ENCODE measurements at regions not wholly inside any gene's neighbourhood (a gene's known extent, or its start where the extent isn't known, plus 50 kb on each side); places are given as distances from the start of the nearest gene placed in this dataset.
"Not testable (repeated sequence)": the region's sequence is repeated elsewhere in the genome, so short reads cannot be mapped to it uniquely, and the experiment has no call there.

DNA sequence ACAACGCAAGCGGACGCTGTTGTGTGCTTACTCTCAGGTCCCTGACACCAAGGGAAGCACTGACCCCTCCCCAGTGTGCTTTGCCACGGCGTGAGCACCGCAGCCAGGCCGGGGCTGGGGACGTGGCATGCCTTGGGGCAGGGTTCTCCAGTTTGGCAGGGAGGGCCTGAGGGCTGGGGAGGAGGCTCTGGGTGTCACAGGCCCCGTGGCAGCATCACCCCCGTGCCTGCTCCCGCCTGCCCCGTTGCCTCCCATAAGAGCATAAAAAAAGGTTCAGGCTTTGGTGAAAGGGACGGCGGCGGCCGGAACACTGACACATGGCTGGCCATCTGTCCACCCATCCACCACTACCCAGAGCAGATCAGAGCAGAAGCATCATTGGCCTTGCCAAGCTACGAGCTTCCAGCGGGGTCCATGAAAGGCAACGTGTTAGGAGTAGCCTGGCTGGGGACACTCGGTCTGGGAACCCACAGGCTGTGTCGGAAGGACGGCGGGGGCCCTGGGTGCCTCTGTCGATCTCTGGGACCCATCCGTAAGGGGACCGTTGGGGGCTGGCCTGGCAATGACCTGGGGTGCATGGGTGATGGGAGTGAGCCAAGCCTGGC, 183.0 kb downstream of the IGLL1 start:
- DNase-seq (ENCODE audit: low read depth in 3 of 3, low spot score in 1 of 3) = no peak

DNA sequence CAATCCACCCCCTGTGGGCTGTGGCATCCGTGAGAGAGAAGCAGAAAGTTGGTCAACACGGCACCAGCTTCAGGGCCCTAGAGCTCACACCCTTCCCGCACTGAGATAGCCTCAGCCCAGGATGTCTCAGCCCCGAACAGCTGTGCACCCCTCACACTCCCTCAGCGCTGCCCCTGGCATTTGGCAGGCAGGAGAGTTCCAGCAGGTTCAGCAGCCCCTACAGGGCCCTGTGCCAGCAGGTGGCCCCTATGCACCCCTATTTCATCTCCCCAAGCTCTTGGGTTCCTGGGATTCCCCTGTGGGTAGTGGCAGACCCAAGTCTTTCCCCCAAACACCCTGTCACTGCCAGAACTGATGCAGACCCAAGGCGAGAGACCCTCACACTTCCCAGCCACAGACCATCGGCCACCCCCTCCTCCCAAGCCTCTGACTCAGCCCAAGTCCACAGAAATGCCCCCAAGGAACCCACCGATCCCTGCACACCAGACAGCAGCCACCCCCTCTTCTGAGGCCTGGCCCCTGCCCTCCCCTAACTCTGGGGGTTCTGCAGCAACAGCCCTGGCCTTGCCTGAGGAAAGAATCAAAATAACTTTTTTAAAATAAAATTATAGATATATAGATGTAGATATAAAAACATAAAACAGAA, 183.6 kb downstream of the IGLL1 start:
- DNase-seq (ENCODE audit: low read depth in 3 of 3, low spot score in 1 of 3) = no peak

DNA sequence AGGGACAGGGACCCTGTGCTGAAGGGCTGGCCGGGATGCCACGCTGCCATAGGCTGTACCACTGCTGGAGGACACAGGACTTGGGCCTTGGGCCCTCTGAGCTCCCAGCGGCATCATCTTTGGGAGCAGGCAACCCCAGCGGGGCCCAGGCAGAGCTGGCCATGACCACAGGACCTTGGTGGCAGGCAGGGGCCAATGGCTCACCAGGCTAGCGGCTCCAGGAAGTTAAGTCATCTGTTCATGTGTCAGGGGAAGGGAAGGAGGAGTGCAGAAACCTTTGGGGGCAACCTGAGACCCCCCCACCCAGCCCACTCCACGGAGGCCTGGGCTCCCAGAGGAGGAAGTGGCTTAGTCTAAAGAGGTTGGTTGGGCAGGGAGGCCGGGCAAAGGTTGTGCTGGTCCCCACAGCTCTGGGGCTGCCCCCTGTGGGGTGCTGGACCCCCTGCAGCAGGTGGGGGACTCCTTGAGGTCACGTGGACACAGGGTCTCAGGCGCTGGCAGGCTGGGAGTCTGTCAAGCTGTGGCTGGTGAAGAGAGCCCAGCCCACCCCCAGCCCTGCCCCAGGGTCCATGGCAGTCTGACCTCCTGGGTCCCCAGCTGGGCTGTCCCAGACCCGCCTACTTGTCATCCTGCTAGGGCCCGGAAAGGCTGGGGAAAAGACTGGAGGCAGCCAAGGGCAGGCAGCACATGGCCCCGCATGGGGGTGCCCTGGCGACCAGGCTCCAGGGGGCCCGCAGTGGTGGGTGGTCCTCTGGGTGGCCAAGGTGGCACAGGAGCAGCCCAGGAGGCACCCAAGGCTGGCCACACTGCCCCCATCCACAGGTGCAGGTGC, 184.3 kb downstream of the IGLL1 start:
- no peak for DNase-seq (ENCODE audit: low read depth in 3 of 3, low spot score in 1 of 3)

DNA sequence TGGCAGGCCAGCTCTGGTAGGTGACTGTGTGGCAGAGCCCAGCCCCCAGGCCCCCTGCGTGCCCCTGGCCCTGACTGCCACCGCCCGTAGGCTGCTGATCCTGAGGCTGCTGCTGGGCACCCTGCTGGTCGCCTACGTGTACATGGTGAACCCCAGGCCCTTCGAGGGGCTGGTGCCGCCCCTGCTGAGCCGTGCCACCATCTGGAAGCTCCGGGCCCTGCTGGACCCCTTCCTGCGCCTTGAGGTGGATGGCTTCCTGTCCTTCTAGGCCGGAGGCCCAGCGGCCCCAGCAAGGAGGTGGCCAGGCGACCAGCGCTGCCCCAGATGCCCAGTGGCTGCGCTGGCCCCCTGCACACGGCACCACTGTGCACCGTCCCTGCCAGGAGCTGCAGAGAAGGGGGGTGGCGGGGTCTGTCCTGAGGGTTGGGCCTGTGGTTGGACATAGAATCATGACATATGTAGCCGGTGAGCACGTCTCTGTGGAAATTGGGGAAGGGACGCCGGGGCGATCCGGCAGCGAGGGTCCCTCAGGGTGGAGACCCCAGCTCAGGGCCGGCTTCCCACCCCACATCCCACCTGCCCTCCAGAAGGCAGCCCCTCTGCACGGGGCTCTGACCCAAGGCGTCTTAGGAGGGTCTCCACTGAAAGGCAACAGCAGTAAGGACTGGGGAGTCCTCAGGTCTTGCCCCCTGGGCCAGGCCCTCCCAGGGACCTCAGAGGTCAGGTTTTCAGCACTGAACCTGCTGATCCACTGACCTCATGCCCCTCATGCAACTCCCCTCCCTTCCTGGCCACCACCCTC, 185.4 kb downstream of the IGLL1 start:
- no peak for DNase-seq (ENCODE audit: low read depth in 3 of 3, low spot score in 1 of 3)

DNA sequence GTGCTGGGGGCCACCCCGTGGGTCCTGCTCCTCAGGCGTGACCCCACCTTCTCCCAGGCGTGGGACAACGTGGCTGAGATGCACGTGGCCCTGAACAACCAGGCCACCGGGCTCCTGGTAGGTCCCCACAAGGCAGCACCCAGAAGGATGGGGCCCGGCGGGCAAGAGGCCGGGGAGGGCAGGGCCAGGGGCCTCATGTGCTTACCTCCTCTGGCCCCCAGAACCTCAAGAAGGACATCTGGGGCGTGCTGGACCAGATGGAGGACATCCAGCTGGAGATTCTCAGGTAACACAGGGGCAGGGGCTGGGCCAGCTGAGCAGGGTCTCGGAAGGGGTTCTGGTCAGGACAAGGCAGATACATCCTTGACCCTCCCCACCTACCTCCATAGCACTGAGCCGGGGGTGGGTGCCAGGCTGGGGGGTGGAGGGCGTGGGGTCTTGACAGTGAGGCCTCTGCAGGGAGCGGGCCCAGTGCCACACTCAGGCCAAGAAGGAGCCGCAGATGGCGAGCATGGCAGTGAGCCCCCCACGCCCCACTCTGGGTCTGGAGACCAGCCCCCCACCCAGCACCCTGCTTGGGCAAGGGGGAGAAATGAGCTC, 186.3 kb downstream of the IGLL1 start:
- DNase-seq (ENCODE audit: low read depth in 3 of 3, low spot score in 1 of 3) = no peak

DNA sequence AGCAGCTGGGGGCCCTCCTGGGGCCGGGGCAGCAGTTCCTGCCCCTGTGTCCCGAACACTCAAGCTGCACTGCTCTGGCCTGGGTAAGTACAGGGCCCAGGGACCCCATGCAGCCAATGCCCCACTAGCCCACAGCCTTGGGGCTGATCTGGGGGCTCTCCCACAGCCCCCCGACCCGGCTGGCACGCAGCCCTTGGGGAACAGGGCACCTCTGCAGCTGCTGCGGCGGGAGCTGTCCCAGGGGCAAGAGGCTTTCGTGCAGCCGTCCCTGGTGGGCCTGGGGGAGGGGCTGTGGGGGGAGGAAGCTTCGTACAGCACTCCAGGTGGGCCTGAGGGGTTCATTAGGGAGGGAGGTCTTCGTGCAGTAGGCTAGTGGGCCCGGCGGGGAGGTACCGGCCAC, 186.9 kb downstream of the IGLL1 start:
- not testable (repeated sequence) for DNase-seq (ENCODE audit: low read depth in 3 of 3, low spot score in 1 of 3)

DNA sequence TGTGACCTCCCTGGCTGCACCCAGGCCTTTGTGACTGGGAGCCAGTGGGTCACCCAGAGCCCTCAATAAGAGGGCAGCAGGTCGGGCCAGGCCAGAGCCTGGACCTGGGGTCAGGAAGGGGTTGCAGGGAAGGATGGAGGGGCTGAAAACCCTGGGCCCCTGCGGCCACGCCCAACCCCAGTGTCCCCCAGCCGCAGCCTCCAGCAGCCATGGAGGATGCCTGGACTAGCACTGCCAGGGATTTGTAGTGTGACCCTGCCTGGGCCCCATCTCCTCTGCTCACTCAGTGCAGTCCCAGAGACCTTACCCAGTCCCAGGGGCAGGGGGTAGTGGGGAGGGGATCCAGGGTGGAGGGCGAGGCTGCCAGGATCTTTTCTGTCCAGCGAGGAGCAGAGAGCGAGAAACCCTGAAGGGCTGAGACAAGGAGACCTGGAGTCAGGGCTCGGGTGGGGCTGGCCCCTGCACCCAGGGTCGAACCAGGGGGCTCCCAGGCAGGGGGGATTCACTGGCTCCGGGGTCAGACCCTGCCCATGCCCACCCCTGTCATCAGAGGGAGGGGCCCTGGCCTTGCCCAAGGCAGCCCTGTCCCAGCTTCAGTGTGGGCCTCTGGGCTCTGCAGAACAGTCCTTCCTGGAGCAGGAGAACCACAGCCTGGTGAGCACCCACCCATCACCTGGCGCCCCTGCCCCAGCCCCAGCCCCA, 187.5 kb downstream of the IGLL1 start:
- no peak for DNase-seq (ENCODE audit: low read depth in 3 of 3, low spot score in 1 of 3)

DNA sequence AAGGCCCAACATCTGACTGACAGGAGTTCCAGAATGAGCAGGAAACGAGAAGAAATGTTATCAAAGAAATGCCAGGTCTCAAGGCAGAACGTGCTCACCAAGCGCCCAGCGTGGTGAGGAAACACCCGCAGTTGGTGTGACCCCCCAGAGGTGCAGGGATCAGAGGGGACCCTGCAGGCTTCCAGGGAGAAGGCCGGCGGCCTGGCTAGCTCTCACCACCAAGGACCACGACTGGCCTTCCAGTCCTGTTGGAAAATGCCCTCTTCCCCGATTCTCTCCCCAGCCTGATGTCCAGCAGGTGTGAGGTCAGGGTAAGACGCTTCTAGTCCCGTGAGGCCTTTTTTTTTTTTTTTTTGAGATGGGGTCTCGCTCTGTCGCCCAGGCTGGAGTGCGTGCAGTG, 189.1 kb downstream of the IGLL1 start:
- no peak for DNase-seq (ENCODE audit: low read depth in 3 of 3, low spot score in 1 of 3)

DNA sequence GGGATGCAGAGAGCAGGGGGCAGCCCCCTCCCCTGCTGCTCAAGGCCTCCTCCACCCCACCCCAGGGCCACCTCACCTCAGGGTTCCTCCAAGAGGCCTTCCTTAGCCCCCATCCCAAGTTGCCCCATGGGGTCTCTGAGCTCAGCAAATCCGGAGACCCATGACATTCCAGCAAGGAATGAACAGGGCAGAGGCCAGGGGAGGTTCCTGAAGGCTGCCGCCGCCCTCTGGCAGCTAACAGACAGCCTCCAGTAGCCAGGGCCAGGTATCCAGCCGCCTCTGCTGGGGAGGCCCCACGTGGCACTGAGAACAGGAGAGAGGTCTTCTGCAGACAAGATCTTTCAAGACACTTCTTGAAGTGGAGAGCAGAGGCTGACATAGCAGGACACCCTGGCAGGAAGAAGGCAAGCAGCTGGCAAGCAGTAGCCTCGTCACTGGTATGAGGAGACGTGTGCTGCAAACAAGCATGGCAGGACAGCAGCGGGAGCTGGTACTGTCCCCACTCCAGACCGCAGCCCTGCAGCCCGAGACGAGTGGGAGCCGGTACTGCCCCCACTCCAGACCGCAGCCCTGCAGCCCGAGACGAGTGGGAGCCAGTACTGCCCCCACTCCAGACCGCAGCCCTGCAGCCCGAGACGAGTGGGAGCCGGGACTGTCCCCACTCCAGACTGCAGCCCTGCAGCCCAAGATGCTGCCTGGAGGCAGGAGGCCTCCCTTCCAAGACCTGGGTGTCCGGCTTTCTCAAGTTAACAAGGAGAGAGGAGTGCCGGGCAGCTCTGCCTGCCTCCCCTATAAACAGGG, 190.6 kb downstream of the IGLL1 start:
- DNase-seq (ENCODE audit: low read depth in 3 of 3, low spot score in 1 of 3) = no peak

DNA sequence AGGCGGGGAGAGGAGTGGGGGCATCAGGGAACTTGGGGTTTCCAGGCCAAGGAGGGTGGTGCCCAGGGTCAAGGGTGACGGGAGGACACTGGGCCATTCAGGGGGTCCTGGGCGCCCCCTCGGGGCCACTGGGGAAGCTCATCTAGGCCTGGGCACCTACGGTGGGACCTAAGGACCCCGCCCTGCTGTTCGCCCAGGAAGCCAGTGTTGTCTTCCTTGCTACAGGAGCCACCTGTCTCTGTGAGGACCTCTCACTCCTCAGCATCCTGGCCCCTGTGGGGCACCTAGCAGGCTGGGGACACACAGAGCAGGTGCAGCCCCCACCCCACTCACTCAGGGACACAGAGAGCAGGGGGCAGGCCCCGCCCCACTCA, 191.6 kb downstream of the IGLL1 start:
- DNase-seq (ENCODE audit: low read depth in 3 of 3, low spot score in 1 of 3) = no peak

DNA sequence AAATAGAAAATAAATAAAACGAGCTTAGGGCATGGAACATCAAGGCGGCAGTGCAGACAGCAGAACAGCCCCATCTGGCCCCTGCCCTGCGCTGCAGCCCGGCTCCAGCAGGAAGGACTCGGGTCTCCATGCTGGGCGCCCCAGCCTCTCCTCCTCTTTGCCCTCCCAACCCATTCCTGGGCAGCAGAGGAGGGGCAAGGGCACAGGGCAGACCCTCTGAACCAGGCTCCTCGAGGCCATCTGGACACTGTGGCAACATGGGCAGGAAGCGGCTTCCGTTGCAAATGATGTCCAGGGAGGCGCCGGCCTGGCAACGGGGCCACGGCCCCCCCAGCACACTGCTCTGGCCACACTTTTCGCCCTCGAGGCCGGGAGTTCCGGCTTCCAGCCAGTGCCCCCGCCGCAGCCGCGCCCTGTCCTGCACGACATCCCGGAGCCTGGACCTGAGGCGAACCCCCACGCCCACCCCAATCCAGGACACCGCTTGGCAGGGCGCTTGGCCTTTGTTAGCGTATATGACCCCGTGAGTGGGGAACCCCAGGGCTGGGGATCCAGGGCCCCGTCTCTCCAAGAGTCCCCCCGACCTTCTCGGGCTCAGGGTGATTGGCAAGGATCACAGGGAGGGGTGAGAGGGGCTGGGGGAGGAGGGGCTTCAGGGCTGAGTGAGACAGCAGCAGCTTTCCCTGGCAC, 192.1 kb downstream of the IGLL1 start:
- no peak for DNase-seq (ENCODE audit: low read depth in 3 of 3, low spot score in 1 of 3)

DNA sequence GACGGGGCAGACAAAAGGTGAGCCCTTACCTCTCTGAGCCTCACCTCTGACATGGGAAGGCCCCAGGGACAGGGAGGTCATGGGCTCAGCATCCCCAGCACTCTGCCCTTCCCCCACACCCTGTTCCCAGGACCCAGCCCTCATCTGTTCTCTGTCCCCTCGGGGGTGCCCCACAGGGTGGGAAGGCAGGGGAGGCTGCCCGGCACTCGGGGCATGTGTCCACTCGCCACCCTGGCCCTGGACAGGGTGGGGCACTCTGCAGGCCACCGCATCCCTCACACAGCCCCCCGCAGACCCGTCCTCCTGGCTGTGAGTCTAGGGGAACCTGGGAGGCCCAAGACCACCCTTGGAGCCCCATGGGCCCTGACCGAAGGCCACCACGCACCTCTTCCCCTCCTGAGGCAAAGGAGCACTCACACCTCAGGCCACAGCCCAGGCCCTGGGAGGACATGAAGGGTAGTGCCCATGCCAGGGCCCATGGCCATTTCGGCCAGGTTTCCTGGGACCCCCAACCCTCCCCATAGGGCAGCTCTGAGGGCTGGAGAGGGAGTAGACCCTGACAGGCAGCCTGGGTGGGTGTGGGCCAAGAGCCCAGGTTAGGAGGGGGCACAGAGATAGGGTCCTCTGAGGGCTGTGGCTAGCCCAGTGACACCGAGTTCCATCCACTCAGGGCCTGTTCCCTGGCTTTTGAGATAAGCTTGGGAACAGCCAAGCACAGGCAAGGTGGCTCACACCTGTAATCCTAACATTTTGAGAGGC, 193.1 kb downstream of the IGLL1 start:
- no peak for DNase-seq (ENCODE audit: low read depth in 3 of 3, low spot score in 1 of 3)

DNA sequence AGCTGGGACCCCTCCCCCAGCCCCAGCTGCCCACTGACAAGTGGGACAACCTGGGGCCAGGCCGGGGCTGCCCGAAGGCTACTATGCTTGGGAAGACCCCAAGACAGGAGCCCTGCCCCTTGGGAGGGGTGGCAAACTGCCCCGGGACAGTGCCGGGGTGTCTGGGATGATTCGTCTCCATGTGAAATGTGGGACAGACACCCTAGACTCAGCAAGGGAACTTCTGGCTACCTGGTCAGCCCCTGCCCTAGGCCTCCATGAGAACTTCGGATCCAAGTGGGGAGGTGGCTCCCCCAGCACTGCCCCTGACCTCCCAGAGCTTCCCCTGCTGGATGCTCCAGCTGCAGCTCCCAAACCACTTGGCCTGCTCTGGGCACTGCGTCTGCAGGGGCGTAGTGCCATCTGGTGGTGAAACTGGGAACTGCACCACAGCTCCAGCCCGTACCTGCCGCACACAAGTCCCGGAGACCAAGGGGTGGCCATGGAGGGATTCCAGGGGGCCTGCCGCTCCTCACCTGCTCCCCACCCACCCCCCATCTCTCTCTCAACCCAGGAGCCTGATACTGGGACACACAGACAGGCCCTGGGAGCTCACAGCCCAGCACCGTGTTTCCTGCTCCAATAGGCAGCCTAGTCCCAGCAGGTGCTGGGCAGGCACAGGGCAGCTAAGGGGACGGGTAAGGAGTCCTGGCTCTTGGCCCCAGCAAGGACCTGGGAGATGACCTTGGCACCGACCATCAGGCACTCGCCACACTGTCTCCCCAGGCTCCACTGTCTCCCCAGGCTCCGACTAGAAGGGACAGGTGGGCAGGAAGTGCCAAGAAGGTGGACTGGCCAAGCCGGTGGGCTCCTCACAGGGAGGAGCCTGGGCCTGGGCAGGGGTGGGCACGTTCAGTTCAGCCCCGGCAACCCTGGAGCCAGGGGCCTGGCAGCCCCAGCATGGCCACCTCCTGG, 194.1 kb downstream of the IGLL1 start:
- DNase-seq (ENCODE audit: low read depth in 3 of 3, low spot score in 1 of 3) = peak; percentile 41 to 83 (median 65)

DNA sequence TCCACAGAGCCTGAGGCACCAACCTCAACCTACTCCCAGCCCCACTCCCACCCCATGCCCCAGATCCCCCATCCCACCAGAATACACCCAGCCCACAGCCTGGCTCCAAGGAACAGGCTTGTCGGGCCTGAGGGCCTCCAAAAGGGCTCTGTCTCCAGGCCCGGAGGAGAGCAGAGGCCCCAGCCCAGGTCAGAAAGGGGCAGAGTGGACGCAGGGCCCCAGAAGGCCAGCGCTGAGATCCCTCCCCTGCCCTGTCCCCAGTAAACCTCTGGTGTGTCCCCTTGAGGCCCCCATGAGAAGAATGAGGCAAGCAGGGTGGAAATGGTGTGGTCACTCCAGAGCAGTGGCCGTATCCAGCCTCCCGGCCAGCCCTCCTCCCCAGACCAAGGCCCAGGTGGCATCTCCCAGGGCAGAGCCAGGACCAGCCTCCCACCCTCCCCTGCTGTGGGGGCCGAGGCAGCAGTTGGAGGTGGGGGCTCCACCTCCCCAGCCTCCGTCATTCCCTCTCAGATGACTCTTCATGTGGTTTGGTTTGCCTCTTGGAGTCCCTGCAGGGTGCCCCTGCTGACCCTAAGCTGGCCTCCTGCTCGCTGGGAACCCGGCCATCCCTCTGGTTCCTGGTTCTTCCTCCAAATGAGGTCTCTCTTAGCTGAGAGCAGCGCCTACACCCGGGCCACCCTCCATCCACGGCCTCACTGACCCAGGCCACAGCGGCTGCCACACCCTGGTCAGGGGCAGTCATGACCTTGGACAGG, 195.0 kb downstream of the IGLL1 start:
- no peak for DNase-seq (ENCODE audit: low read depth in 3 of 3, low spot score in 1 of 3)

DNA sequence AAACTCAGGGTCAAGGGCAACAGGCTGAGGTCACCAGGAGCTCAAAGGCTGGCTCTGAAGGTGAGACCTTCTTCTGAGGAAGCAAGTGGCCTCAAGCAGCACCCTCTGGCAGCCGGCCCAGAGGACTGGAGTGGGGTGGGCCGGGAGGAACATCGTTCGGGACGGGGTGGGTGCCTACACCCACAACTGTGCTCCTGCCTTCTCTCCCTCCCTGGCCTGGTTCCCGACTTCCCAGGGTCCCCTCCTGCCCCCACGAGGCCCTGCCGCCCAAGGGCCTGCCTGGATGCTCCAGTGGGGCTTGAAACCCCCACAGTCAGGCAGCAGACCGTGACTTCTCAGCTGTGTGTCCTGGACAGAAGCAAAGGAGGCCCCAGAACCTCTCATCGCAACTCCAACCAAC, 195.7 kb downstream of the IGLL1 start:
- no peak for DNase-seq (ENCODE audit: low read depth in 3 of 3, low spot score in 1 of 3)

DNA sequence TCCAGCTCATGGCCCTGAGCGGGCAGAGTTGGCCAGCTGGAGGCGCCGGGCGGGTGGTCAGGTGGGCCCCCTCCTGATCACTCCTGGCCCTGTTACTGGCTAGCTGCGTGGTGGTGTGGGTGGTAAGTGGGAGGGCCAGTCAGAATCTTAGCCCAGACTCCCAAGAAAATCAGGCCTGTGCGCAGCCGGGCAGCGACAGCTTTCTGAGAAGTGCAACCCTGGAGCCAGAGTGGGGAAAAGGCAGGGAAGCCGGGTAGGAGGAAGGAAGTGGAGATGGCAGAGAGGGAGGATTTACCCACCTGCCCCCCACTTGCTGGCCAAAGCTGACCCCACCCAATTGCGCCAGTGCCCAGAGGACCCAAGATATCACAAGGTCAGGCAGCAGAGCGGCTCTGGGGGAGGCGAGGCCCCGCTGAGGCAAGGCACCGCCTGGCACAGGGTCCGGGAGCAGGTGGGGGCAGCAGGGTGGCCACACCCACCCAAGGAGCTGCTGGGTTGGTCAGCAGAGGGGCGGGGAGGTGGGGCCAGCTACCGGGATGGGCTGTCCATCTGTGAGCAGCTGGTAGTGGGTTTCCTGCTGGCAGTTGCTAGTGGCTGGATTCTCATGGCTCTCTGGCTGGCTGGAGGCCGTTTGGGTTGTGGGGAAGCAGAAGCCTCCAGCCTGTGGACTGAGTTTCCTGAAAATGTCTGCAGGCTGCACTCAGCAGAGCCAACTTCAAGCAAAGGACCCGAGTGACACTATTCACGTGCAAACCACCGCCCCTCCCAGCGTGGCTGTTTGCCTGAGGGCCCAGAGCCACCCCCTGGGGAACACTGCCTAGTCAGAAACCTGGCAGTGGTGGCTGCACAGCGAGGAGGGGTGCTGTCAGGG, 196.4 kb downstream of the IGLL1 start:
- DNase-seq (ENCODE audit: low read depth in 3 of 3, low spot score in 1 of 3) = no peak

Measured in stimulated activated CD4-positive, alpha-beta T cell treated with anti-CD3 and anti-CD28 coated beads, TNF-alpha, amount 100 ng/mL, for 1 hour (primary cell).